ENCODE measurements at regions not wholly inside any gene's neighbourhood (a gene's known extent, or its start where the extent isn't known, plus 50 kb on each side); places are given as distances from the start of the nearest gene placed in this dataset.

- no peak overlapping the region for H3K4me3 ChIP-seq (ENCODE audit: low read length)
- TF ChIP-seq ZNF274 (IDR thresholded peaks at IDR 0.05; ENCODE audit: low read depth, low read length) = no peak
Observed at GRCh38 chr1:208848854-208849253, 604.7 kb upstream of the PLXNA2 start.

GRCh38 chr1:208850442-208850841 is 606.3 kb upstream of the PLXNA2 start:
- H3K4me3 ChIP-seq (ENCODE audit: low read length) = no peak overlapping the region
- TF ChIP-seq ZNF274 (IDR thresholded peaks at IDR 0.05; ENCODE audit: low read depth, low read length) = no peak

GRCh38 chr1:208851366-208851765 is 607.2 kb upstream of the PLXNA2 start:
- TF ChIP-seq ZNF274 (IDR thresholded peaks at IDR 0.05; ENCODE audit: low read depth, low read length) = no peak
- H3K4me3 ChIP-seq (ENCODE audit: low read length) = no peak overlapping the region

- no peak overlapping the region for H3K4me3 ChIP-seq (ENCODE audit: low read length)
- TF ChIP-seq ZNF274 (IDR thresholded peaks at IDR 0.05; ENCODE audit: low read depth, low read length) = no peak
Observed at GRCh38 chr1:208852911-208853310, 608.7 kb upstream of the PLXNA2 start.

- no peak overlapping the region for H3K4me3 ChIP-seq (ENCODE audit: low read length)
- no peak for TF ChIP-seq ZNF274 (IDR thresholded peaks at IDR 0.05; ENCODE audit: low read depth, low read length)
Observed at GRCh38 chr1:208855403-208855802, 611.2 kb upstream of the PLXNA2 start.

- no peak for TF ChIP-seq ZNF274 (IDR thresholded peaks at IDR 0.05; ENCODE audit: low read depth, low read length)
- H3K4me3 ChIP-seq (ENCODE audit: low read length) = no peak overlapping the region
Observed at GRCh38 chr1:208857465-208857864, 613.3 kb upstream of the PLXNA2 start.

- no peak overlapping the region for H3K4me3 ChIP-seq (ENCODE audit: low read length)
- no peak for TF ChIP-seq ZNF274 (IDR thresholded peaks at IDR 0.05; ENCODE audit: low read depth, low read length)
Observed at GRCh38 chr1:208858738-208859137, 614.6 kb upstream of the PLXNA2 start.

GRCh38 chr1:208864366-208864965 is 620.3 kb upstream of the PLXNA2 start:
- no peak overlapping the region for H3K4me3 ChIP-seq (ENCODE audit: low read length)
- no peak for TF ChIP-seq ZNF274 (IDR thresholded peaks at IDR 0.05; ENCODE audit: low read depth, low read length)

GRCh38 chr1:208866386-208866955 is 622.3 kb upstream of the PLXNA2 start:
- no peak overlapping the region for H3K4me3 ChIP-seq (ENCODE audit: low read length)
- TF ChIP-seq ZNF274 (IDR thresholded peaks at IDR 0.05; ENCODE audit: low read depth, low read length) = no peak

- no peak overlapping the region for H3K4me3 ChIP-seq (ENCODE audit: low read length)
- no peak for TF ChIP-seq ZNF274 (IDR thresholded peaks at IDR 0.05; ENCODE audit: low read depth, low read length)
Observed at GRCh38 chr1:208868554-208868953, 624.4 kb upstream of the PLXNA2 start.

GRCh38 chr1:208874915-208875314 is 630.7 kb upstream of the PLXNA2 start:
- H3K4me3 ChIP-seq (ENCODE audit: low read length) = no peak overlapping the region
- no peak for TF ChIP-seq ZNF274 (IDR thresholded peaks at IDR 0.05; ENCODE audit: low read depth, low read length)

GRCh38 chr1:208879022-208879421 is 634.8 kb upstream of the PLXNA2 start:
- H3K4me3 ChIP-seq (ENCODE audit: low read length) = no peak overlapping the region
- no peak for TF ChIP-seq ZNF274 (IDR thresholded peaks at IDR 0.05; ENCODE audit: low read depth, low read length)

- no peak overlapping the region for H3K4me3 ChIP-seq (ENCODE audit: low read length)
- no peak for TF ChIP-seq ZNF274 (IDR thresholded peaks at IDR 0.05; ENCODE audit: low read depth, low read length)
Observed at GRCh38 chr1:208880433-208881100, 636.4 kb upstream of the PLXNA2 start.

- TF ChIP-seq ZNF274 (IDR thresholded peaks at IDR 0.05; ENCODE audit: low read depth, low read length) = no peak
- no peak overlapping the region for H3K4me3 ChIP-seq (ENCODE audit: low read length)
Observed at GRCh38 chr1:208885060-208885459, 640.9 kb upstream of the PLXNA2 start.

- no peak for TF ChIP-seq ZNF274 (IDR thresholded peaks at IDR 0.05; ENCODE audit: low read depth, low read length)
Observed at GRCh38 chr1:208885650-208886049, 641.5 kb upstream of the PLXNA2 start.

More at GRCh38 chr1:208885650-208886049, 641.5 kb upstream of the PLXNA2 start:
- no peak overlapping the region for H3K4me3 ChIP-seq (ENCODE audit: low read length)
